Liver (tissue), 8 donors: ENCODE measurements at regions not wholly inside any gene's neighbourhood (a gene's known extent, or its start where the extent isn't known, plus 50 kb on each side); places are given as distances from the start of the nearest gene placed in this dataset.

Experiments used
- DNase-seq: peaks from one replicate; pipeline ENCODE4 v3.0.0-alpha.2; 2017; ENCODE audit warnings: low spot score
- H3K27ac ChIP-seq, 2 donors: one replicate each; pipeline ENCODE4 v1.7.0; 2013; ENCODE audit warnings: inconsistent platforms in 2 of 2, low read length in 2 of 2, control low read depth in 1 of 2, low read depth in 1 of 2, mild to moderate bottlenecking in 1 of 2
- H3K27me3 ChIP-seq, 4 donors: one replicate each; pipeline versions ENCODE4 v1.6.1 to v1.7.0; 2013; ENCODE audit warnings: low read length in 3 of 4, inconsistent platforms in 1 of 4, mild to moderate bottlenecking in 1 of 4, moderate library complexity in 1 of 4; ENCODE audit not compliant: control insufficient read depth in 4 of 4, insufficient read depth in 4 of 4
- H3K36me3 ChIP-seq, 4 donors: one replicate each; pipeline versions ENCODE4 v1.6.1 to v1.7.0; 2013; ENCODE audit warnings: low read length in 3 of 4, mild to moderate bottlenecking in 3 of 4, low read depth in 1 of 4, moderate library complexity in 1 of 4; ENCODE audit not compliant: control insufficient read depth in 4 of 4, insufficient read depth in 3 of 4
- H3K4me1 ChIP-seq, 4 donors: one replicate each; pipeline versions ENCODE4 v1.6.1 to v1.7.0; 2013; ENCODE audit warnings: low read length in 3 of 4, mild to moderate bottlenecking in 3 of 4, moderate library complexity in 1 of 4; ENCODE audit not compliant: control insufficient read depth in 4 of 4, insufficient read depth in 4 of 4
- H3K4me3 ChIP-seq, 3 donors: one replicate each; pipeline versions ENCODE4 v1.6.1 to v1.7.0; 2013; ENCODE audit warnings: low read length in 3 of 3, control low read depth in 1 of 3, low read depth in 1 of 3, mild to moderate bottlenecking in 1 of 3
- H3K9ac ChIP-seq, 2 donors: one replicate each; pipeline ENCODE4 v1.7.0; 2013; ENCODE audit warnings: low read length in 2 of 2, mild to moderate bottlenecking in 2 of 2, moderate library complexity in 2 of 2, control low read depth in 1 of 2, low read depth in 1 of 2
- H3K9me3 ChIP-seq, 4 donors: one replicate each; pipeline versions ENCODE4 v1.6.1 to v1.7.0; 2013; ENCODE audit warnings: low read length in 3 of 4; ENCODE audit not compliant: control insufficient read depth in 4 of 4
- ATF3 ChIP-seq: IDR thresholded peaks from 2 replicates; pipeline ENCODE4 v1.6.1; 2016; ENCODE audit warnings: antibody characterized with exemption
- CTCF ChIP-seq: fragments of 150-350 bp; IDR thresholded peaks from 2 replicates; pipeline ENCODE4 v1.5.1; 2017; ENCODE audit warnings: improper control_type of control experiment, low read depth, low read length; ENCODE audit not compliant: missing input control
- EGR1 ChIP-seq, 2 donors: IDR thresholded peaks; 2 replicates each; pipeline ENCODE4 v1.6.1; 2016 to 2018; ENCODE audit warnings: antibody characterized with exemption in 2 of 2, low read depth in 2 of 2
- FOXA1 ChIP-seq: IDR thresholded peaks from 2 replicates; pipeline ENCODE4 v1.6.1; 2016; ENCODE audit warnings: antibody characterized with exemption
- FOXA2 ChIP-seq: IDR thresholded peaks from 2 replicates; pipeline ENCODE4 v1.6.1; 2016; ENCODE audit warnings: antibody characterized with exemption
- GABPA ChIP-seq, 2 donors: IDR thresholded peaks in 1 of 2; conservative IDR thresholded peaks in 1 of 2; 2 replicates each; pipeline ENCODE4 v1.6.1; 2016; ENCODE audit warnings: antibody characterized with exemption in 2 of 2, mild to moderate bottlenecking in 1 of 2, moderate library complexity in 1 of 2
- HNF4A ChIP-seq, 2 donors: conservative IDR thresholded peaks; 2 replicates each; pipeline ENCODE4 v1.6.1; 2016; ENCODE audit warnings: antibody characterized with exemption in 2 of 2, mild to moderate bottlenecking in 2 of 2
- HNF4G ChIP-seq: IDR thresholded peaks from 2 replicates; pipeline ENCODE4 v1.6.1; 2016; ENCODE audit warnings: antibody characterized with exemption
- JUND ChIP-seq, 2 donors: IDR thresholded peaks; 2 replicates each; pipeline ENCODE4 v1.6.1; 2016; ENCODE audit warnings: antibody characterized with exemption in 2 of 2
- MAX ChIP-seq: IDR thresholded peaks from 2 replicates; pipeline ENCODE4 v1.6.1; 2016; ENCODE audit warnings: antibody characterized with exemption
- NR2F2 ChIP-seq: IDR thresholded peaks from 2 replicates; pipeline ENCODE4 v1.6.1; 2016; ENCODE audit warnings: antibody characterized with exemption
- RAD21 ChIP-seq, 2 donors: IDR thresholded peaks; 2 replicates each; pipeline ENCODE4 v1.6.1; 2016; ENCODE audit warnings: antibody characterized with exemption in 2 of 2, mild to moderate bottlenecking in 2 of 2
- REST ChIP-seq: IDR thresholded peaks from 2 replicates; pipeline ENCODE4 v1.6.1; 2016; ENCODE audit warnings: antibody characterized with exemption, mild to moderate bottlenecking
- RXRA ChIP-seq, 2 donors: IDR thresholded peaks; 2 replicates each; pipeline ENCODE4 v1.6.1; 2017 to 2018; ENCODE audit warnings: antibody characterized with exemption in 2 of 2, mild to moderate bottlenecking in 1 of 2
- SP1 ChIP-seq: IDR thresholded peaks from 2 replicates; pipeline ENCODE4 v1.6.1; 2018; ENCODE audit warnings: antibody characterized with exemption, mild to moderate bottlenecking
- TAF1 ChIP-seq: conservative IDR thresholded peaks from 2 replicates; pipeline ENCODE4 v1.6.1; 2016; ENCODE audit warnings: antibody characterized with exemption, mild to moderate bottlenecking
- YY1 ChIP-seq: IDR thresholded peaks from 2 replicates; pipeline ENCODE4 v1.6.1; 2016; ENCODE audit warnings: antibody characterized with exemption, mild to moderate bottlenecking
- ZBTB33 ChIP-seq: IDR thresholded peaks from 2 replicates; pipeline ENCODE4 v1.6.1; 2016; ENCODE audit warnings: antibody characterized with exemption
- WGBS: extraction: QIAGEN DNeasy Blood & Tissue Kit; methylation state at CpG from one replicate; pipeline ENCODE4 v1.1.7; 2013; 5-methylcytosine and 5-hydroxymethylcytosine counted together
- donor health status: healthy.
- donor health status: healthy.
- donor health status: healthy.
- donor health status: healthy.
- donor health status: healthy.

GRCh38 chr2:236691799-236692167 lies 122.2 kb downstream of the ACKR3 start:
- H3K9ac ChIP-seq: no peak overlapping the region
- no peak overlapping the region for H3K4me3 ChIP-seq
- TF ChIP-seq MAX (no peak), ZBTB33 (no peak), RXRA (IDR thresholded peaks at IDR 0.05) (no peak), EGR1 (IDR thresholded peaks at IDR 0.05; ENCODE audit: low read depth in 2 of 2) (no peak), FOXA1 (no peak), FOXA2 (no peak), YY1 (no peak), HNF4A (conservative IDR thresholded peaks at IDR 0.05) (no peak), TAF1 (no peak), RAD21 (IDR thresholded peaks at IDR 0.05) (no peak), SP1 (no peak), HNF4G (no peak), GABPA (IDR thresholded peaks at IDR 0.05 in 1 of 2, conservative IDR thresholded peaks at IDR 0.05 in 1 of 2) (no peak), ATF3 (no peak), NR2F2 (no peak), CTCF (no peak), JUND (IDR thresholded peaks at IDR 0.05) (no peak), REST (no peak)
- DNase-seq: no peak
- no peaks in the 10 kb centered on the region for H3K36me3 ChIP-seq
- H3K27me3 ChIP-seq: no peaks in the 10 kb centered on the region
- H3K4me1 ChIP-seq: peaks cover 0 to 5% (median 0%) of the 10 kb centered on the region in 4 donors
- no peak overlapping the region for H3K27ac ChIP-seq
- WGBS: 84% methylated on average over 6 of the region's 6 CpGs
- H3K9me3 ChIP-seq: no peaks in the 10 kb centered on the region

- no peak overlapping the region for H3K4me3 ChIP-seq
- no peak overlapping the region for H3K27ac ChIP-seq
- no peaks in the 10 kb centered on the region for H3K36me3 ChIP-seq
- no peak for DNase-seq
- H3K4me1 ChIP-seq: peaks cover 0 to 2% (median 0%) of the 10 kb centered on the region in 4 donors
- no peaks in the 10 kb centered on the region for H3K9me3 ChIP-seq
- no peak overlapping the region for H3K9ac ChIP-seq
- H3K27me3 ChIP-seq: no peaks in the 10 kb centered on the region
- 94% methylated on average over 7 of the region's 7 CpGs for WGBS
- TF ChIP-seq HNF4G (no peak), ZBTB33 (no peak), FOXA1 (no peak), REST (no peak), EGR1 (IDR thresholded peaks at IDR 0.05; ENCODE audit: low read depth in 2 of 2) (no peak)
These were observed 123.3 kb downstream of the ACKR3 start for GRCh38 chr2:236692937-236693336.
